Natural killer cell (primary cell): ENCODE measurements at regions not wholly inside any gene's neighbourhood (a gene's known extent, or its start where the extent isn't known, plus 50 kb on each side); places are given as distances from the start of the nearest gene placed in this dataset.

Experiments
- ATAC-seq, 3 donors: fragments of 150-1000 bp in 2 of 3; fragments of 200-7000 bp in 1 of 3; cut with Tn5 transposase; 1 replicate in 1 of 3; 2 replicates in 2 of 3; pipeline ENCODE4 v1.10.0; 2021; ENCODE audit warnings: mild to moderate bottlenecking in 2 of 3, moderate library complexity in 2 of 3
- DNase-seq, 2 donors: peaks; one replicate each; pipeline versions ENCODE4 v3.0.0 to v3.0.0-alpha.2; 2013 to 2021; ENCODE audit warnings: mixed read lengths in 1 of 2
- H3K27ac ChIP-seq: one replicate; pipeline ENCODE4 v1.5.1; 2013; ENCODE audit warnings: mild to moderate bottlenecking, low read length
- H3K27me3 ChIP-seq: one replicate; pipeline ENCODE4 v1.6.1; 2013; ENCODE audit warnings: low read length; ENCODE audit not compliant: control insufficient read depth, insufficient read depth
- H3K36me3 ChIP-seq: one replicate; pipeline ENCODE4 v1.6.1; 2013; ENCODE audit warnings: low read length; ENCODE audit not compliant: control insufficient read depth, insufficient read depth
- H3K4me1 ChIP-seq: one replicate; pipeline ENCODE4 v1.6.1; 2013; ENCODE audit warnings: low read length; ENCODE audit not compliant: control insufficient read depth, insufficient read depth
- H3K4me3 ChIP-seq: one replicate; pipeline ENCODE4 v1.5.1; 2013; ENCODE audit warnings: low read length
- H3K9me3 ChIP-seq: one replicate; pipeline ENCODE4 v1.6.1; 2013; ENCODE audit warnings: low read length; ENCODE audit not compliant: control insufficient read depth, insufficient read depth
- H3K27ac Mint-ChIP-seq, 2 donors: one replicate each; pipeline ENCODE4 v1.8.0; 2022; ENCODE audit warnings: mild to moderate bottlenecking in 2 of 2, mixed read lengths in 2 of 2, moderate library complexity in 1 of 2
- H3K27me3 Mint-ChIP-seq, 2 donors: one replicate each; pipeline ENCODE4 v1.8.0; 2022; ENCODE audit warnings: low read depth in 2 of 2, mixed read lengths in 2 of 2
- H3K36me3 Mint-ChIP-seq: one replicate; pipeline ENCODE4 v1.8.0; 2022; ENCODE audit warnings: mixed read lengths
- H3K4me1 Mint-ChIP-seq, 2 donors: one replicate each; pipeline ENCODE4 v1.8.0; 2022; ENCODE audit warnings: mixed read lengths in 2 of 2
- H3K4me3 Mint-ChIP-seq: one replicate; pipeline ENCODE4 v1.8.0; 2022; ENCODE audit warnings: mild to moderate bottlenecking, moderate library complexity, mixed read lengths
- H3K9me3 Mint-ChIP-seq, 2 donors: one replicate each; pipeline ENCODE4 v1.8.0; 2022; ENCODE audit warnings: mixed read lengths in 2 of 2
- WGBS: methylation state at CpG from one replicate; pipeline ENCODE4 v1.1.7; 2013; ENCODE audit warnings: missing lambda C conversion rate; ENCODE audit not compliant: insufficient coverage; 5-methylcytosine and 5-hydroxymethylcytosine counted together
- intact Hi-C: fragments of 100-400 bp; cut with micrococcal nuclease; formaldehyde crosslinking; loops from one replicate; pipeline ENCODE4 v1.14.2; 2022
- TF ChIP-seq, protein P1 (sequence below): fragments of 200-600 bp; IDR thresholded peaks from one replicate; pipeline ENCODE4 v1.8.0; 2022; ENCODE audit warnings: antibody characterized with exemption

DNA sequence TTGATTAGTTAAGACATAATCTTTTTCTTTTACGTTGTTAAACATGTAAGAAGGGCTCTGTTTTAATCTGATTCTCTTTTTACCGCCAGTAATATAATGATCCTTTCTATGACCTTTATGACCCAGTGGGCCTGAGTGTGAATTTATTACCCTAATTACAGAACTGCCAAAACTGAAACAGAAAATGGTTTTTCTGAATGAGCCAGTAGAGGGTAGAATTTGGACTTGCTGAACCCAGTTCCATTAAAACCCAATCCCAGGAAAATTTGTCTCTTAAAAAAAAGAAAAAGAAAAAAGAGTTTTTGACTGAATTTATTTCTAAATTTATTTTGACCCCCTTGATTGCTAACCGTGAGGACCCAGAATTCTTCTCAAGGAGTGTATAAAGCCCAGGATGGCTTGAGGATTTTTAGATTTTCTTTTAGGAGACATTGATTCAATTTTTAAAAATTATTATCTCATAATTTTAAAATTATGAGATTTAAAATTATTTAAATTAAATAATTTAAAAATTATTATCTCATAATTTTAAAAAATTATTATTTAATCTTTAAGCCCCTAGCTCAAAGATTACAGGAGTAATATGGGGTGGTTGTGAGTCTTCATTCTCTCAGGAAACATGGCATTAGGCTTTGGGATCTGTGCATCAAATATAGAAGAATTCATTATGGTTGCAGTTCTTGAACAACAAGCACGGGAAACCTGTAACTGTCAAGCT is 94.1 kb upstream of the GLIS3 start:
- Mint-ChIP-seq H3K4me3 (no peak overlapping the region), H3K27me3 (peaks cover 0 to 4% of the 10 kb centered on the region in 2 donors), H3K9me3 (no peaks in the 10 kb centered on the region), H3K36me3 (no peaks in the 10 kb centered on the region), H3K27ac (no peak overlapping the region), H3K4me1 (no peaks in the 10 kb centered on the region)
- no peaks in the 10 kb centered on the region for H3K36me3 ChIP-seq
- no peaks in the 10 kb centered on the region for H3K27me3 ChIP-seq
- H3K4me1 ChIP-seq: no peaks in the 10 kb centered on the region
- intact Hi-C loops: no loop called here
- ATAC-seq: no peak
- H3K27ac ChIP-seq: no peak overlapping the region
- TF ChIP-seq, protein P1, sequence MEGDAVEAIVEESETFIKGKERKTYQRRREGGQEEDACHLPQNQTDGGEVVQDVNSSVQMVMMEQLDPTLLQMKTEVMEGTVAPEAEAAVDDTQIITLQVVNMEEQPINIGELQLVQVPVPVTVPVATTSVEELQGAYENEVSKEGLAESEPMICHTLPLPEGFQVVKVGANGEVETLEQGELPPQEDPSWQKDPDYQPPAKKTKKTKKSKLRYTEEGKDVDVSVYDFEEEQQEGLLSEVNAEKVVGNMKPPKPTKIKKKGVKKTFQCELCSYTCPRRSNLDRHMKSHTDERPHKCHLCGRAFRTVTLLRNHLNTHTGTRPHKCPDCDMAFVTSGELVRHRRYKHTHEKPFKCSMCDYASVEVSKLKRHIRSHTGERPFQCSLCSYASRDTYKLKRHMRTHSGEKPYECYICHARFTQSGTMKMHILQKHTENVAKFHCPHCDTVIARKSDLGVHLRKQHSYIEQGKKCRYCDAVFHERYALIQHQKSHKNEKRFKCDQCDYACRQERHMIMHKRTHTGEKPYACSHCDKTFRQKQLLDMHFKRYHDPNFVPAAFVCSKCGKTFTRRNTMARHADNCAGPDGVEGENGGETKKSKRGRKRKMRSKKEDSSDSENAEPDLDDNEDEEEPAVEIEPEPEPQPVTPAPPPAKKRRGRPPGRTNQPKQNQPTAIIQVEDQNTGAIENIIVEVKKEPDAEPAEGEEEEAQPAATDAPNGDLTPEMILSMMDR: no peak
- H3K4me3 ChIP-seq: no peak overlapping the region
- WGBS: 63% methylated on average over 1 of the region's 4 CpGs
- DNase-seq: no peak
- no peaks in the 10 kb centered on the region for H3K9me3 ChIP-seq

DNA sequence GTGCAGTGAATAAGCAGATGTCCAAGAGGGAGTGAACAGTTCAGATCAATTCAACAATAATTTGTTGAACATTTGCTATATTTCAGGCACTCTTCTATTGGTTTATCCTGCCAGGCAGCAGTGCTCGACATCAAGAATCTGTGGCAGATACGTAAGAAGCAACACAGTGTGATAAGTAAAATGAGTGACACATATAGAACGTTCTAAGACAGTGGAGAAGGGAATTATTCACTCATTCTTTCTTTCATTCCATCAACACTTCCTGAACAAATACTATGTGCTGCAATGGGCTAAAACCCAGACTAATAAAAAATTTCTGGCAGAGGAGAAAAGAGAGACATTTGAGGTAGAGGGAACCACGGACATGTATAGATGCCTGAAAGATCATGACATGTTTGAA is 89.9 kb upstream of the GLIS3 start:
- H3K9me3 Mint-ChIP-seq: no peaks in the 10 kb centered on the region
- H3K36me3 ChIP-seq: no peaks in the 10 kb centered on the region
- H3K4me3 Mint-ChIP-seq: no peak overlapping the region
- no peak overlapping the region for H3K27ac ChIP-seq
- no peak for DNase-seq
- no peak for ATAC-seq
- TF ChIP-seq, protein P1: no peak
- no peak overlapping the region for H3K27ac Mint-ChIP-seq
- no peaks in the 10 kb centered on the region for H3K4me1 ChIP-seq
- H3K36me3 Mint-ChIP-seq: no peaks in the 10 kb centered on the region
- 90% methylated on average over 3 of the region's 4 CpGs for WGBS
- H3K27me3 Mint-ChIP-seq: peaks cover 0 to 4% of the 10 kb centered on the region in 2 donors
- H3K4me1 Mint-ChIP-seq: no peaks in the 10 kb centered on the region
- H3K27me3 ChIP-seq: no peaks in the 10 kb centered on the region
- intact Hi-C loops: no loop called here
- no peak overlapping the region for H3K4me3 ChIP-seq
- H3K9me3 ChIP-seq: no peaks in the 10 kb centered on the region

DNA sequence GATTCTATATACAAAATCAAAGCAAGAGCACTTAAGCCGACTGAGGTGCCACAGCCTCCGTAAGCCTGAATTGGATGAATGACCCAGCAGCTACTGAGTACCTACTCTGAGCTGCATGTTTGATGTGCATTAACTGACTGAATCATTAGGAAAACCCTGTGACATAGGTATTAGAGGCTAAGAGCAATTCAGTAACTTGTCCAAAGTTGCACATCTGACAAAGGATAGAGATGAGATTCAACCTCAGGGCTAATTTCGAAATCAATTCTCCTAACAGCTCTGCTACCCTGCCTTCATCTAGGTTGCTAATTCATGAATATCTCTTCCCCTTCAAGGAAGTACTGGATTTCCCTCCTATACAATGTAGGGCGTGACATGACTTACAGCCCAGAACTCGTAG is 89.1 kb upstream of the GLIS3 start:
- intact Hi-C loops: no loop called here
- H3K36me3 Mint-ChIP-seq: no peaks in the 10 kb centered on the region
- Histone ChIP-seq H3K4me1 (no peaks in the 10 kb centered on the region), H3K27ac (no peak overlapping the region), H3K27me3 (no peaks in the 10 kb centered on the region), H3K9me3 (no peaks in the 10 kb centered on the region), H3K36me3 (no peaks in the 10 kb centered on the region), H3K4me3 (no peak overlapping the region)
- no peaks in the 10 kb centered on the region for H3K4me1 Mint-ChIP-seq
- TF ChIP-seq, protein P1: no peak
- H3K27ac Mint-ChIP-seq: no peak overlapping the region
- 86% methylated on average over 4 of the region's 5 CpGs for WGBS
- no peak overlapping the region for H3K4me3 Mint-ChIP-seq
- no peaks in the 10 kb centered on the region for H3K9me3 Mint-ChIP-seq
- DNase-seq (no peak), ATAC-seq (no peak)
- peaks cover 0 to 4% of the 10 kb centered on the region in 2 donors for H3K27me3 Mint-ChIP-seq

DNA sequence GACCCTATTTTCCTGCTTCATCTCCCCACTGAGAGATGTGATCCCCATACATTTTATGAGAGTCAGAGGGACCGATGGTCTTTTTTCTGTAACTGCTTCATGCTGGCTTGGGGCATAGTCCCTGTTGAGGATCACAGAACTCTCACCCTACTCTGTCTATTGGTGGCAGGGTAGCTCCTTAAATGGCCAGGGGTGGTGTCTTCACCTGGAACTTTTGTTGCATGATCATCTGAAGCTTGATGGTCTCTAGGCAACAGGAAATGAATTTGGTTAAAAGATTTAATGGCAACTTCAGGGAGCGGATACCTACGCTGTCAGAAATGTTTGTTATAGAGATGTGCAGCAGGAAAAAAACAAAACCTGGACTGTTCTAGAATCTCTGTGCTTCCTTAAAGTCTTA is 87.0 kb upstream of the GLIS3 start:
- Mint-ChIP-seq H3K36me3 (no peaks in the 10 kb centered on the region), H3K4me1 (no peaks in the 10 kb centered on the region), H3K27me3 (peaks cover 5 to 6% of the 10 kb centered on the region in 2 donors), H3K9me3 (no peaks in the 10 kb centered on the region), H3K27ac (no peak overlapping the region), H3K4me3 (no peak overlapping the region)
- Histone ChIP-seq H3K4me1 (no peaks in the 10 kb centered on the region), H3K27me3 (no peaks in the 10 kb centered on the region), H3K4me3 (no peak overlapping the region), H3K27ac (no peak overlapping the region), H3K9me3 (no peaks in the 10 kb centered on the region), H3K36me3 (no peaks in the 10 kb centered on the region)
- WGBS: 81% methylated on average over 3 of the region's 3 CpGs
- intact Hi-C loops: no loop called here
- ATAC-seq (no peak), DNase-seq (no peak)
- TF ChIP-seq, protein P1: no peak
